DND-41 (cell line): ENCODE measurements at regions not wholly inside any gene's neighbourhood (a gene's known extent, or its start where the extent isn't known, plus 50 kb on each side); places are given as distances from the start of the nearest gene placed in this dataset.

Source experiments
- CTCF ChIP-seq: IDR thresholded peaks from 2 replicates; pipeline ENCODE4 v1.5.1; 2012; ENCODE audit warnings: borderline replicate concordance, low read length, moderate library complexity, mild to moderate bottlenecking; ENCODE audit not compliant: poor library complexity, severe bottlenecking; ENCODE audit errors: extremely low read depth
- EZH2 ChIP-seq: IDR thresholded peaks from 3 replicates; pipeline ENCODE4 v1.6.1; 2012; ENCODE audit warnings: borderline replicate concordance, low read depth, mild to moderate bottlenecking, moderate library complexity, low read length, inconsistent platforms; ENCODE audit not compliant: severe bottlenecking

DNA sequence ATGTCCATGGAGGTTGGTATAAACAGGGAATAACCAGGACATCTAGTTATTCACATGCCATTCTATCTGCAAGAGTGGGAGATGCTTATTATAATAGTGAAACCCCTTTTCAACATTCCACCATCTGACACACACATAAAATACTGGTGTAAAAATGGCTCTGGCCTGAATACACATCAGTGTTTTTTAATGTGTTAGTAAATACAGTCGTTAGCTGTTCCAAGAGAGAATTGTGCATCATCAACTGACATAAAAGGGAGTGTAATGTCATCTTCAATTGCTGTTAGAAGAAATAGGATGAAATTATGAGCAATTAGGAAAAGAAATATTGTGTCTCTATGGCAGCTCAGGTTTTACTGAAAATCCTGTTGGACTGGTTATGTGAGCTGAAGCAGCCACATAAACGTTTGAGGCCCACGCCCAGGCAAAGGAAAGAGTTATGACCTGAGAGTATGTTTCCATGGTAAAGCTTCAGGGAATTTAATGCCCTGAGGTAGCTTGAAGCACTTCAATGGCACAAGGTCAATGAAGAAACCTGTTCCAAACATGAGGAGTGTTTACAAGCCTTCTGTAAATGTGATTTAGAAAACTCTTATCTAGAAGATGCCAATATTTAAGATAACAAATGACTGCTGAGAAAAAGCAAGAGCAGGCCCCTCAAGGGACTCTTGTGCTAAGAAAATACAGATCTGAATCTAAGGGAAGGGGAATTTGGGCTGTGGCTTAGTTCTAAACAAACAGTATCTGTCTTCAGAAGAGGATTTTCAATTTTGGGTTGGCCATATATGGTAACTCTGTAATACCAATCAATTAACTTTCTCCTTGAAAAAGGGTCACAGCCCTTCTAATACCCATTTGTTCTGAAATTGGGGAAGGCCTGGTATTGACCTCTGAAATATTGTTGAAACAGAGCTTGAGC is 384.3 kb downstream of the SEC16B start:
- no peak for TF ChIP-seq CTCF
- TF ChIP-seq EZH2: no peak
